ENCODE measurements at regions not wholly inside any gene's neighbourhood (a gene's known extent, or its start where the extent isn't known, plus 50 kb on each side); places are given as distances from the start of the nearest gene placed in this dataset.

- DNase-seq = no peak
Measured at GRCh38 chr6:92522589-92522988, 896.8 kb downstream of the EPHA7 start.

GRCh38 chr6:92521553-92521952, 897.8 kb downstream of the EPHA7 start:
- DNase-seq = no peak

- no peak for DNase-seq
Measured at GRCh38 chr6:92510137-92510536, 909.2 kb downstream of the EPHA7 start.

GRCh38 chr6:92507552-92507951, 911.8 kb downstream of the EPHA7 start:
- DNase-seq = no peak

GRCh38 chr6:92504509-92504908, 914.9 kb downstream of the EPHA7 start:
- DNase-seq = no peak

- DNase-seq = no peak
Measured at GRCh38 chr6:92497281-92497680, 922.1 kb downstream of the EPHA7 start.

GRCh38 chr6:92496527-92496926, 922.8 kb downstream of the EPHA7 start:
- no peak for DNase-seq

- peak; percentile 1 for DNase-seq
Measured at GRCh38 chr6:92495242-92495641, 924.1 kb downstream of the EPHA7 start.

- no peak for DNase-seq
Measured at GRCh38 chr6:92485487-92485886, 933.9 kb downstream of the EPHA7 start.

- no peak for DNase-seq
Measured at GRCh38 chr6:92479831-92480230, 939.5 kb downstream of the EPHA7 start.

GRCh38 chr6:92473056-92473455, 946.3 kb downstream of the EPHA7 start:
- DNase-seq = no peak

GRCh38 chr6:92469186-92469828, 950.1 kb downstream of the EPHA7 start:
- peak; percentile 36 for DNase-seq

- no peak for DNase-seq
Measured at GRCh38 chr6:92468066-92468465, 951.3 kb downstream of the EPHA7 start.

GRCh38 chr6:92460133-92460532, 959.2 kb downstream of the EPHA7 start:
- no peak for DNase-seq

- DNase-seq = no peak
Measured at GRCh38 chr6:92459606-92460005, 959.8 kb downstream of the EPHA7 start.

- no peak for DNase-seq
Measured at GRCh38 chr6:92446052-92446451, 973.3 kb downstream of the EPHA7 start.

GRCh38 chr6:92433911-92434310, 985.4 kb downstream of the EPHA7 start:
- DNase-seq = no peak

GRCh38 chr6:92431502-92431901, 987.9 kb downstream of the EPHA7 start:
- DNase-seq = no peak

- DNase-seq = no peak
Measured at GRCh38 chr6:92428448-92428847, 990.9 kb downstream of the EPHA7 start.

GRCh38 chr6:92427453-92427852, 991.9 kb downstream of the EPHA7 start:
- no peak for DNase-seq

- DNase-seq = no peak
Measured at GRCh38 chr6:92415656-92416055, 1003.7 kb downstream of the EPHA7 start.

GRCh38 chr6:92408350-92408749, 1011.0 kb downstream of the EPHA7 start:
- no peak for DNase-seq

- peak; percentile 75 for DNase-seq
Measured at GRCh38 chr6:92404281-92404680, 1015.1 kb downstream of the EPHA7 start.

- peak; percentile 48 for DNase-seq
Measured at GRCh38 chr6:92399911-92400310, 1019.4 kb downstream of the EPHA7 start.

All from muscle of arm (tissue), 1 donor.